ENCODE measurements at regions not wholly inside any gene's neighbourhood (a gene's known extent, or its start where the extent isn't known, plus 50 kb on each side); places are given as distances from the start of the nearest gene placed in this dataset.

DNA sequence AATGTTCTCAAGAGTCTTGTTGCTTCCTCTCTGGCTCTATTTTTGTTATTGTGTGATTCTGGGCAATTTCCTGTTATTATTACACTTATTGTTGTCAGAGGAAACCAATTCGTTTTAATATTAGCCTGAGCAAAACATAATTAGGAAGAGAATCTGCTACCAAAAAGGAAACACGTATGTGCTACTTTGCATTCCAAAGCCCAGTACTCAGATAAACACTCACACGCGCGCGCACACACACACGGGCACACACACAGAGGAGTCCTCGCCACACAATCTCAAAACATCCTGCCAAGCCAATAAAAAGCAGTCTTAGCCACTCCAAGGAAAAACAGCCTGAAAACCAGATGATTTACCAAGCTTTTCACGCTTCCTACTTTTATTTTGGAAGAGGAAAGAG, 400.7 kb downstream of the NUAK1 start:
- TF ChIP-seq, protein P1, sequence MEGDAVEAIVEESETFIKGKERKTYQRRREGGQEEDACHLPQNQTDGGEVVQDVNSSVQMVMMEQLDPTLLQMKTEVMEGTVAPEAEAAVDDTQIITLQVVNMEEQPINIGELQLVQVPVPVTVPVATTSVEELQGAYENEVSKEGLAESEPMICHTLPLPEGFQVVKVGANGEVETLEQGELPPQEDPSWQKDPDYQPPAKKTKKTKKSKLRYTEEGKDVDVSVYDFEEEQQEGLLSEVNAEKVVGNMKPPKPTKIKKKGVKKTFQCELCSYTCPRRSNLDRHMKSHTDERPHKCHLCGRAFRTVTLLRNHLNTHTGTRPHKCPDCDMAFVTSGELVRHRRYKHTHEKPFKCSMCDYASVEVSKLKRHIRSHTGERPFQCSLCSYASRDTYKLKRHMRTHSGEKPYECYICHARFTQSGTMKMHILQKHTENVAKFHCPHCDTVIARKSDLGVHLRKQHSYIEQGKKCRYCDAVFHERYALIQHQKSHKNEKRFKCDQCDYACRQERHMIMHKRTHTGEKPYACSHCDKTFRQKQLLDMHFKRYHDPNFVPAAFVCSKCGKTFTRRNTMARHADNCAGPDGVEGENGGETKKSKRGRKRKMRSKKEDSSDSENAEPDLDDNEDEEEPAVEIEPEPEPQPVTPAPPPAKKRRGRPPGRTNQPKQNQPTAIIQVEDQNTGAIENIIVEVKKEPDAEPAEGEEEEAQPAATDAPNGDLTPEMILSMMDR (IDR thresholded peaks at IDR 0.05) = no peak
- no peak for TF ChIP-seq POLR2A (IDR thresholded peaks at IDR 0.05)

Data from ovary (tissue), 3 donors.